Choroid plexus epithelial cell (primary cell): ENCODE measurements at regions not wholly inside any gene's neighbourhood (a gene's known extent, or its start where the extent isn't known, plus 50 kb on each side); places are given as distances from the start of the nearest gene placed in this dataset.
A peak's percentile ranks its signal among the peaks of the same experiment; 100 is the strongest.

Experiments
- DNase-seq: peaks from one replicate; pipeline ENCODE4 v3.0.0-alpha.2; 2010; ENCODE audit warnings: low read depth
- H3K4me3 ChIP-seq: 2 replicates; pipeline ENCODE4 v1.5.1; 2011; ENCODE audit warnings: low read depth, mild to moderate bottlenecking, control low read depth, low read length, moderate library complexity
- CTCF ChIP-seq: conservative IDR thresholded peaks from 2 replicates; pipeline ENCODE4 v1.5.1; 2011; ENCODE audit warnings: low read depth, mild to moderate bottlenecking, control low read depth, inconsistent platforms, low read length, moderate library complexity

GRCh38 chr5:2130361-2130760 lies 247.6 kb upstream of the IRX4 start:
- H3K4me3 ChIP-seq, result no peak overlapping the region
- TF ChIP-seq CTCF, result no peak
- no peak for DNase-seq

DNA sequence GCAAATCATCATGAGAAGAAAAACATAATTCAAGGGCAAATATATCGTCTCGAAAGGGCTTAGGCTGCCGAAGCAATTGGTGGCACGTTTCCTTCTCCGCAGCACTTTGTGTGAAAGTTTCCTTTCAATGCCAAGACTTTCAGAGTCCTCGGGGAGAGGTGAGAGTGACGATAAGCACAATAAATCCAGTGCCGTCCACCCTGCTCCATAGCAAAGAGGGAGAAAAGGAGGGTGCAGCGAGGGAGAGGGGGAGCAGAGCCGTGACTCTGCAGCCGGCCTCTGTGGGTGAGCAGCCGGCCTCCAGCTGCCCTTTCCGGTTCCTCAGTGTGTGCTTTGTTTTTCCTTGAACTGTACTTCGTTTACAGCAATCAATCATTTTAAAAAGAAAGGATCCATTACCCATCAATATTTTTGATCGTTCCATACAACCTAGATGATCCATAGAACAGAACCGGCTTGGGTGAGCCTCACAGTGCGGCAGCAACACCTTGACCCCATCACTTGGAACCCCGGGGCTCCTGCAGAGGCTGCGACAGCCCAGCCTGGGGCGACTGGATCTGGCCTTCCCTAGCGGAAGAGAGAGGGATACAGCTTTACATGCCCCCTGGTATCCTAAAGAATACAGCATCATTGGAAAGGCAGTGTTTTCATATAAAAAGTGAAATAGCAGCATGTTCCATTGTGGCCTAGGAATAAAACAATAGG lies 247.0 kb upstream of the IRX4 start:
- TF ChIP-seq CTCF, result no peak
- peak; percentile 18 for DNase-seq
- peak overlapping the region; percentile 23 for H3K4me3 ChIP-seq

- no peak for TF ChIP-seq CTCF
- no peak overlapping the region for H3K4me3 ChIP-seq
- no peak for DNase-seq
Observed at GRCh38 chr5:2128686-2129355, 246.1 kb upstream of the IRX4 start.

DNA sequence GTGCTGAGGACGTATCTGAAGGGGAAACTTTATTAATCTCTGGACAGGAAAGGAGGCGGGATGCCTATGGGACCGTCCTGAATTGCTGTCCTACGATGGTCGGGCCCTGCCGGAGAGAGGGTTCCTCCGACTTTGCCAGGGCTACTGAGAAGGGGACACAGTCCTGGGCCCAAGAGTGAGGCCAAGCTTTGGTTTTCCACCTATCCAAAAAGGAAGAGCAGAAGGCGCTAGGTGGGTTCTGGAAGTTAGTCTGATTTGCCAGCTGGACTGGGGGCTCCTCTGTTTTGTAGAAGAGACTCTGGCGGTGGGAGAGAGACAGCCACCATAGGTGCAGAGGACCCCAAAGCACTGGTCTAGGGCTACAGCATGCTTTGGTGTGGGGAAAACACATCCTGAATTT lies 243.8 kb upstream of the IRX4 start:
- no peak for DNase-seq
- no peak for TF ChIP-seq CTCF
- no peak overlapping the region for H3K4me3 ChIP-seq

GRCh38 chr5:2125901-2126265 lies 243.2 kb upstream of the IRX4 start:
- DNase-seq, result no peak
- TF ChIP-seq CTCF, result no peak

DNA sequence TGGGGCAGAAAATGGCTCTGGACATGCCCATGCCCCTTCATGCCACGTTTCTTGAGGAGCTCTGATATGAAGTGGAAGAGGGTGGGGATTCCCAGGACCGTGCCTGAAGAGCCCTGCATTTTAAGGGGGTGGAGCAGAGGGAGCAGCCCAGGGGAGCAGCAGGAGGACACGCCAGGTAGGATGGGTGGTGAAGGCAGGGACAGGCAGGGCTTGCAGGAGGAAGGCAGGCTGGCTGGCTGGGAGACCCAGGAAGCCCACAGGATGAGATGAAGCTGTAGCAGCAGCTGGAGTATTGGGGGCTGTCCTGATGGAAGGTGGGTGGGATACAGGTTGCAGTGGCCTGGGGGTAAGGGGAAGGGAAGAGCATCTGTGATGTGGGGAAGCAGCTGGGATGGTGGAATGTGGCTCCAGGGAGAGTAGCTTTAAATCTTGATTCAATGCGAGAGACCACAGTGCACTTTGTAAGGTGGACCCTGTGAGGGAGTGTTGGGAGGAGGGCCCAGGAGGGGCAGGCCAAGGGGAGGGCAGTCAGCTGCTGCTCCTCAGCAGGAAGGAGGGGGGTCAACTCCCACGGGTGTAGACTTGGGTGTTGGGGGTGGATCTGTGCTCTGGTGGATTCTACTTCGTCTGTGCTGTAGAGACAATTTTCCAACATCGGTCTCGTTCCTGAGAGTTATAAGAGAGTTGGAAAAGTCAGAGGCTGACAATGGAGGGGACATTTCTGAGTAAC lies 242.6 kb upstream of the IRX4 start:
- TF ChIP-seq CTCF, result no peak
- H3K4me3 ChIP-seq, result no peak overlapping the region
- DNase-seq, result no peak

More at GRCh38 chr5:2125901-2126265, 243.2 kb upstream of the IRX4 start:
- H3K4me3 ChIP-seq, result no peak overlapping the region
